WTC11 (cell line): ENCODE measurements at regions not wholly inside any gene's neighbourhood (a gene's known extent, or its start where the extent isn't known, plus 50 kb on each side); places are given as distances from the start of the nearest gene placed in this dataset.

ENCODE experiments used
- ATF2 ChIP-seq: sonication (generic); formaldehyde crosslinking; IDR thresholded peaks from 2 replicates; pipeline ENCODE4 v1.8.1; 2022; ENCODE audit warnings: low read depth, missing genetic modification reagents, borderline replicate concordance
- CBFB ChIP-seq: sonication (generic); formaldehyde crosslinking; IDR thresholded peaks from 2 replicates; pipeline ENCODE4 v1.8.1; 2022; ENCODE audit warnings: mild to moderate bottlenecking, low read depth, missing genetic modification reagents
- E2F4 ChIP-seq: sonication (generic); formaldehyde crosslinking; IDR thresholded peaks from 2 replicates; pipeline ENCODE4 v1.8.1; 2022; ENCODE audit warnings: low read depth, mild to moderate bottlenecking, moderate library complexity, missing genetic modification reagents, borderline replicate concordance
- FOXK1 ChIP-seq: sonication (generic); formaldehyde crosslinking; IDR thresholded peaks from 2 replicates; pipeline ENCODE4 v1.8.0; 2022; ENCODE audit warnings: mild to moderate bottlenecking, moderate library complexity, missing genetic modification reagents
- FOXP1 ChIP-seq: sonication (generic); formaldehyde crosslinking; IDR thresholded peaks from 2 replicates; pipeline ENCODE4 v1.8.0; 2022; ENCODE audit warnings: missing genetic modification reagents, mild to moderate bottlenecking, moderate library complexity, borderline replicate concordance
- IRF1 ChIP-seq: sonication (generic); formaldehyde crosslinking; IDR thresholded peaks from 2 replicates; pipeline ENCODE4 v1.8.0; 2023; ENCODE audit warnings: missing genetic modification reagents
- JUN ChIP-seq: sonication (generic); formaldehyde crosslinking; IDR thresholded peaks from 2 replicates; pipeline ENCODE4 v1.8.0; 2023; ENCODE audit warnings: mild to moderate bottlenecking, missing genetic modification reagents
- NR3C1 ChIP-seq: sonication (generic); formaldehyde crosslinking; conservative IDR thresholded peaks from 2 replicates; pipeline ENCODE4 v1.8.1; 2023; ENCODE audit warnings: low read depth, mild to moderate bottlenecking, missing genetic modification reagents
- TEAD4 ChIP-seq: sonication (generic); formaldehyde crosslinking; IDR thresholded peaks from 2 replicates; pipeline ENCODE4 v1.8.0; 2022; ENCODE audit warnings: mild to moderate bottlenecking, missing genetic modification reagents
- ZNF423 ChIP-seq: fragments of 250-450 bp; sonication (Bioruptor Pico); IDR thresholded peaks from 2 replicates; pipeline ENCODE4 v2.1.2; 2022; ENCODE audit warnings: mild to moderate bottlenecking, moderate library complexity
- TF ChIP-seq, protein P1 (sequence below): fragments of 250-450 bp; sonication (Bioruptor Pico); IDR thresholded peaks from 2 replicates; pipeline ENCODE4 v2.1.2; 2022; ENCODE audit warnings: mild to moderate bottlenecking, moderate library complexity
- TF ChIP-seq, protein P2 (sequence below): sonication (generic); formaldehyde crosslinking; IDR thresholded peaks from 2 replicates; pipeline ENCODE4 v1.8.0; 2022; ENCODE audit warnings: mild to moderate bottlenecking, missing genetic modification reagents
- TF ChIP-seq, protein P3 (sequence below): fragments of 200-600 bp; IDR thresholded peaks from 2 replicates; pipeline ENCODE4 v1.8.0; 2022; ENCODE audit warnings: antibody characterized with exemption

DNA sequence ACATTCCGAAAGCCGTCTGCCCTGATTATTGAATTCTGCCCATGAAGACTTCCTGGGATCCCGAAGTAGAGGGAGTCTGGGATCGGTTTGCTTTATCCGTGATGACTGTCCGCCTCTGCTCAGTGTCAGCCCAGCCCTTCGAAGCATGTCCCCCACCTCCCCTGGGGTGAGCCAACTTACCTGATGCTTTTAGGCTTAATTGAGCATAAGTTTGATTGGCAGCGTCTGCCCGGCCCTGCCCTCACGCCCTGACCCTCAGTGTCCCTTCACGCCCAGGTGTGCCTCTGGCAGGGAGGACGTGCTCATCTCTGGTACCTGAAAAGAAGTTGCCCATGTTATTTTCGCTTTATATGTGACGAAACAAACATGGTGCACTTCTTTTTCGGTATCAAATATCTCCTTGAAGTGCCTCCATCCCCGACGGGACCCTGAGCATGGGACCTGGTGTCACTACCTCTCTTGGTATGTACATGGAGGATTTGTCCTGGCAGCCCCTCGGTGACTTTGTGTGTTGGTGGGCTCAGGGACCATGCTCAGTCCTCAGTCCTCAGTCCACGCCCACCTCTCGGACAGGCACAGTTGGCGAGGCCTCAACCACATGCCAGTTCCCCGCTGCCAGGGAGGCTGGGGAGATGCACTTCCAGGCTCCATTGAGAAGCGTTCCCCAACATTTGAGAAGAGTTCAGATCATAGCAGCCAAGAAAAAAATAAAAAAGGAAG, 130.1 kb upstream of the RTL1 start:
- TF ChIP-seq, protein P1, sequence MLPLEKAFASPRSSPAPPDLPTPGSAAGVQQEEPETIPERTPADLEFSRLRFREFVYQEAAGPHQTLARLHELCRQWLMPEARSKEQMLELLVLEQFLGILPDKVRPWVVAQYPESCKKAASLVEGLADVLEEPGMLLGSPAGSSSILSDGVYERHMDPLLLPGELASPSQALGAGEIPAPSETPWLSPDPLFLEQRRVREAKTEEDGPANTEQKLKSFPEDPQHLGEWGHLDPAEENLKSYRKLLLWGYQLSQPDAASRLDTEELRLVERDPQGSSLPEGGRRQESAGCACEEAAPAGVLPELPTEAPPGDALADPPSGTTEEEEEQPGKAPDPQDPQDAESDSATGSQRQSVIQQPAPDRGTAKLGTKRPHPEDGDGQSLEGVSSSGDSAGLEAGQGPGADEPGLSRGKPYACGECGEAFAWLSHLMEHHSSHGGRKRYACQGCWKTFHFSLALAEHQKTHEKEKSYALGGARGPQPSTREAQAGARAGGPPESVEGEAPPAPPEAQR = no peak
- TF ChIP-seq, protein P2, sequence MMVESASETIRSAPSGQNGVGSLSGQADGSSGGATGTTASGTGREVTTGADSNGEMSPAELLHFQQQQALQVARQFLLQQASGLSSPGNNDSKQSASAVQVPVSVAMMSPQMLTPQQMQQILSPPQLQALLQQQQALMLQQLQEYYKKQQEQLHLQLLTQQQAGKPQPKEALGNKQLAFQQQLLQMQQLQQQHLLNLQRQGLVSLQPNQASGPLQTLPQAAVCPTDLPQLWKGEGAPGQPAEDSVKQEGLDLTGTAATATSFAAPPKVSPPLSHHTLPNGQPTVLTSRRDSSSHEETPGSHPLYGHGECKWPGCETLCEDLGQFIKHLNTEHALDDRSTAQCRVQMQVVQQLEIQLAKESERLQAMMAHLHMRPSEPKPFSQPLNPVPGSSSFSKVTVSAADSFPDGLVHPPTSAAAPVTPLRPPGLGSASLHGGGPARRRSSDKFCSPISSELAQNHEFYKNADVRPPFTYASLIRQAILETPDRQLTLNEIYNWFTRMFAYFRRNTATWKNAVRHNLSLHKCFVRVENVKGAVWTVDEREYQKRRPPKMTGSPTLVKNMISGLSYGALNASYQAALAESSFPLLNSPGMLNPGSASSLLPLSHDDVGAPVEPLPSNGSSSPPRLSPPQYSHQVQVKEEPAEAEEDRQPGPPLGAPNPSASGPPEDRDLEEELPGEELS = no peak
- no peak for TF ChIP-seq TEAD4 (CRISPR knock-in tag)
- TF ChIP-seq, protein P3, sequence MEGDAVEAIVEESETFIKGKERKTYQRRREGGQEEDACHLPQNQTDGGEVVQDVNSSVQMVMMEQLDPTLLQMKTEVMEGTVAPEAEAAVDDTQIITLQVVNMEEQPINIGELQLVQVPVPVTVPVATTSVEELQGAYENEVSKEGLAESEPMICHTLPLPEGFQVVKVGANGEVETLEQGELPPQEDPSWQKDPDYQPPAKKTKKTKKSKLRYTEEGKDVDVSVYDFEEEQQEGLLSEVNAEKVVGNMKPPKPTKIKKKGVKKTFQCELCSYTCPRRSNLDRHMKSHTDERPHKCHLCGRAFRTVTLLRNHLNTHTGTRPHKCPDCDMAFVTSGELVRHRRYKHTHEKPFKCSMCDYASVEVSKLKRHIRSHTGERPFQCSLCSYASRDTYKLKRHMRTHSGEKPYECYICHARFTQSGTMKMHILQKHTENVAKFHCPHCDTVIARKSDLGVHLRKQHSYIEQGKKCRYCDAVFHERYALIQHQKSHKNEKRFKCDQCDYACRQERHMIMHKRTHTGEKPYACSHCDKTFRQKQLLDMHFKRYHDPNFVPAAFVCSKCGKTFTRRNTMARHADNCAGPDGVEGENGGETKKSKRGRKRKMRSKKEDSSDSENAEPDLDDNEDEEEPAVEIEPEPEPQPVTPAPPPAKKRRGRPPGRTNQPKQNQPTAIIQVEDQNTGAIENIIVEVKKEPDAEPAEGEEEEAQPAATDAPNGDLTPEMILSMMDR = no peak
- TF ChIP-seq IRF1 (CRISPR knock-in tag) = no peak
- TF ChIP-seq NR3C1 (CRISPR knock-in tag) = no peak
- TF ChIP-seq ATF2 (CRISPR knock-in tag) = no peak
- no peak for TF ChIP-seq CBFB (CRISPR knock-in tag)
- no peak for TF ChIP-seq FOXK1 (CRISPR knock-in tag)
- no peak for TF ChIP-seq E2F4 (CRISPR knock-in tag)
- TF ChIP-seq FOXP1 (CRISPR knock-in tag) = no peak
- no peak for TF ChIP-seq JUN (CRISPR knock-in tag)
- no peak for TF ChIP-seq ZNF423 (CRISPR knock-in tag)
